Duodenal mucosa (tissue), 2 donors: ENCODE measurements at regions not wholly inside any gene's neighbourhood (a gene's known extent, or its start where the extent isn't known, plus 50 kb on each side); places are given as distances from the start of the nearest gene placed in this dataset.

Source experiments
- H3K27ac ChIP-seq: one replicate; pipeline ENCODE4 v1.7.0; 2013; ENCODE audit warnings: low read depth, low read length
- H3K27me3 ChIP-seq, 2 donors: one replicate each; pipeline ENCODE4 v1.7.0; 2013; ENCODE audit warnings: low read length in 2 of 2, control low read depth in 1 of 2; ENCODE audit not compliant: insufficient read depth in 2 of 2, control insufficient read depth in 1 of 2
- H3K36me3 ChIP-seq, 2 donors: one replicate each; pipeline ENCODE4 v1.7.0; 2013; ENCODE audit warnings: low read length in 2 of 2, control low read depth in 1 of 2; ENCODE audit not compliant: insufficient read depth in 2 of 2, control insufficient read depth in 1 of 2
- H3K4me1 ChIP-seq, 2 donors: one replicate each; pipeline ENCODE4 v1.7.0; 2013; ENCODE audit warnings: low read length in 2 of 2, control low read depth in 1 of 2; ENCODE audit not compliant: insufficient read depth in 2 of 2, control insufficient read depth in 1 of 2
- H3K4me3 ChIP-seq, 2 donors: one replicate each; pipeline ENCODE4 v1.7.0; 2013; ENCODE audit warnings: low read length in 2 of 2, low read depth in 1 of 2
- H3K9ac ChIP-seq, 2 donors: one replicate each; pipeline ENCODE4 v1.7.0; 2013; ENCODE audit warnings: low read length in 2 of 2, low read depth in 1 of 2
- H3K9me3 ChIP-seq, 2 donors: one replicate each; pipeline ENCODE4 v1.7.0; 2013; ENCODE audit warnings: low read length in 2 of 2, control low read depth in 1 of 2; ENCODE audit not compliant: control insufficient read depth in 1 of 2

DNA sequence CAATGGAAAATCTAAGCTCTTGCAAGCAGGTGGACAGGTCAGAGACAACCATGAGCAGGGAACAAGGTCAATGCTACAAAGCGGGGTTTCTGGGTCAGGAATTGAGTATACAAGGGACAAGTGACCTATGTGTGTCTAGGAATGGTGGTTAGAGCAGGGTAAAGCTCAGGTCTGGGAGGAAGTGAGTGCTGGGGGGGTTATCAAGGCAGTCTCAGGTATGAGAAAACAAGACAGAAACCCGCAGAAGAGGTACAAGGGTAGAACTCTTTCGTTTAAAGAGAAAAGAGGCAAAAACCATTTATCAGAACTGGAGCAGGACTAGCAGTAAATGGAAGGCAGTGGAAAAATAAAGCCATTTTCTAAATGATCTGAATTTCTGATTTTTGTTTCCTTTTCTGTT, 298.4 kb downstream of the ALDH8A1 start:
- no peaks in the 10 kb centered on the region for H3K27me3 ChIP-seq
- H3K36me3 ChIP-seq = no peaks in the 10 kb centered on the region
- no peaks in the 10 kb centered on the region for H3K9me3 ChIP-seq
- H3K27ac ChIP-seq = no peak overlapping the region
- H3K9ac ChIP-seq = no peak overlapping the region
- no peaks in the 10 kb centered on the region for H3K4me1 ChIP-seq
- no peak overlapping the region for H3K4me3 ChIP-seq

- H3K27ac ChIP-seq = no peak overlapping the region
- no peaks in the 10 kb centered on the region for H3K9me3 ChIP-seq
- H3K27me3 ChIP-seq = no peaks in the 10 kb centered on the region
- no peak overlapping the region for H3K4me3 ChIP-seq
- H3K9ac ChIP-seq = no peak overlapping the region
- peaks cover 11 to 15% of the 10 kb centered on the region in 2 donors for H3K4me1 ChIP-seq
- no peaks in the 10 kb centered on the region for H3K36me3 ChIP-seq
These were observed 302.0 kb downstream of the ALDH8A1 start for GRCh38 chr6:134647861-134648260.

DNA sequence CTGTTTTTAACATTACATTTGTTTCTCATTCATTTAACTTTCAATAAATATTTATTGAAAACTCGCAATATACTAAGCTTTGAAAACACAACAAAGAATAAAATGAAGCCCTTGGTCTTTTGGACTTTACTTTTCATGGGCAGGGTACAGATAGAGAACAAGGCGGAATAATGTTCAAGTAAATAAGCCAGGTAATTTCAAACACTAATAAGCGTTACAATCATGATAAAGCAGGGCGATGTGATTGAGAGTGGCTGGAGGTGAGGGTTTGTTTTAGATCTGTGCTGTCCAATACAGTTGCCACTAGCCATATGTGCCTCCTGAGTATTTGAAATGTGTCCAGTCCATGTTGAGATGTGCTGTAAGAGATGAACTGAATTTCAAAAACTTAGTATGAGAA, 307.1 kb downstream of the ALDH8A1 start:
- Histone ChIP-seq H3K27ac (no peak overlapping the region), H3K4me1 (peaks cover 19 to 43% of the 10 kb centered on the region in 2 donors), H3K36me3 (no peaks in the 10 kb centered on the region), H3K9ac (no peak overlapping the region), H3K9me3 (no peaks in the 10 kb centered on the region), H3K4me3 (no peak overlapping the region), H3K27me3 (no peaks in the 10 kb centered on the region)

- Histone ChIP-seq H3K4me1 (peaks cover 19 to 43% of the 10 kb centered on the region in 2 donors), H3K9me3 (no peaks in the 10 kb centered on the region), H3K36me3 (no peaks in the 10 kb centered on the region), H3K27ac (no peak overlapping the region), H3K27me3 (no peaks in the 10 kb centered on the region), H3K4me3 (no peak overlapping the region), H3K9ac (no peak overlapping the region)
These were observed 307.6 kb downstream of the ALDH8A1 start for GRCh38 chr6:134642279-134642678.

DNA sequence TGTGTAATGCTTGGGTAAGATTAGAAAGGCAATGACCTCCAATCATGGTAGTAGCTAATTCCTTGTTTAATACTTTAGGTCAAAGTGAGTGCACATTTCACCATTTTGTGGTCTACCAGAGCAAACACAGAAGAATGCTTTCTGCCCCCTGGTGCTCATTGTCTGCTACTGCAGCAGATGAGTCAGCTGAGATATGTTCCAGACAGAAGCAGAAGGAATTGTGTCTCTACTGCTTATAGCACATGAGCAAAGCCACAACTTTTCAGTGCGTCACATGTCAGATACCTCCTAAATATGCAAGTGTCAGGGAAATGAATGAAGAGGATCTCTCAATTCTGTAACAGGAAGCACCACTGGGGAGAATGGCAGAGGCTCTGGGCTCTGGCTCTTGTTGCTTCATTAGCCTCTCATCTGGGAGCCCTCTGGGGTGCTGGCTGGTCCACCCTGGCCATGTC, 308.9 kb downstream of the ALDH8A1 start:
- Histone ChIP-seq H3K9ac (no peak overlapping the region), H3K36me3 (no peaks in the 10 kb centered on the region), H3K4me3 (no peak overlapping the region), H3K4me1 (peaks cover 19 to 43% of the 10 kb centered on the region in 2 donors), H3K27me3 (no peaks in the 10 kb centered on the region), H3K27ac (no peak overlapping the region), H3K9me3 (no peaks in the 10 kb centered on the region)

- no peak overlapping the region for H3K27ac ChIP-seq
- no peak overlapping the region for H3K9ac ChIP-seq
- H3K9me3 ChIP-seq = no peaks in the 10 kb centered on the region
- no peaks in the 10 kb centered on the region for H3K36me3 ChIP-seq
- H3K4me3 ChIP-seq = no peak overlapping the region
- no peaks in the 10 kb centered on the region for H3K27me3 ChIP-seq
- H3K4me1 ChIP-seq = peaks cover 19 to 39% of the 10 kb centered on the region in 2 donors
These were observed 309.7 kb downstream of the ALDH8A1 start for GRCh38 chr6:134640229-134640628.

DNA sequence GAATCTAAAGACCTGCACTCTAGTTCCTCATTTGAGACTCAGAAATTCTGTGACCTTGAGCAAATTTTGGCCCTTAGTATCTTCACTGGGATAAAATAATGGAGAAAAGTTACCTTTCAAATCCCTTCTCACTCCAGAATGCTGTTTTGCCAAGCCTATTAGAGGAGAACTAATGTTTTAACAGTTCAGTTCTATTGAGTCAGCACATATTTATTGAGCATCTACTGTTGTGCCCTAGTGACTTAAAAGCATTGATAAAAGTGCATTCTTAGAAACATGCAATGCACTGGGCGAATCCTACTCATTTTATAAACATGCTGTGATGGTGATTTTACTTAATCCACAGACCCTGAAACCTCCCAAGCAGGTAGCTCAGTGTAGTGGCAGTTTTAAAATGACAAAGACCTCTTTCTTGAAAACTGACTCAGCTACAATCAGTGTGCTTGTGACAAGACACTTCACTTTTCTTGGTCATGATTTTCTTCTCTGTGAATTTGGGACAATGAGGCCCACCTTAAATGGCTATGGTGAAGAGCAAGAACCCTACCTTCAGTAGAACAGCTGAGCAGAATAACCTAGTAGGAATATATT, 312.0 kb downstream of the ALDH8A1 start:
- Histone ChIP-seq H3K27me3 (no peaks in the 10 kb centered on the region), H3K9ac (no peak overlapping the region), H3K4me3 (no peak overlapping the region), H3K36me3 (no peaks in the 10 kb centered on the region), H3K27ac (no peak overlapping the region), H3K9me3 (no peaks in the 10 kb centered on the region), H3K4me1 (peaks cover 8 to 28% of the 10 kb centered on the region in 2 donors)

DNA sequence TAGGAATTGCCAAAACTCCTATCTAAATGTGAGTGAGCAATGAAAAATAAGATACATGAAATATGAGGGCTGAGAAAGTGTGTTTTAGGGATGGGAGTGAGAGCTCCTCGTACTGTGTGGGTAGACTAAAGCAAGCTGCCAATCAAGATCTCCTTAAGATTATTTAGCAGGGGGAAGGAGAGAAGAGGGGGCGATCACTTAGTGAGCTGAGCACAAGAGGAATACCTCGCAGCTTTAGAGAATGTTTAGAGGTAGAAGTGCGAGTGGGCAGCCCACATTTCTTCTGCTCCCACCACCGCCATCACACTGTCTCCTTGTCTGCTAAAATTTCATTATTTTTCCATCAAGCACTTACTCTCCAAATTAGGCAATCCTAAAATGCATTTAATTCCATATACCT, 312.6 kb downstream of the ALDH8A1 start:
- Histone ChIP-seq H3K27me3 (no peaks in the 10 kb centered on the region), H3K9ac (no peak overlapping the region), H3K9me3 (no peaks in the 10 kb centered on the region), H3K4me3 (no peak overlapping the region), H3K27ac (no peak overlapping the region), H3K36me3 (no peaks in the 10 kb centered on the region), H3K4me1 (peaks cover 8 to 22% of the 10 kb centered on the region in 2 donors)

DNA sequence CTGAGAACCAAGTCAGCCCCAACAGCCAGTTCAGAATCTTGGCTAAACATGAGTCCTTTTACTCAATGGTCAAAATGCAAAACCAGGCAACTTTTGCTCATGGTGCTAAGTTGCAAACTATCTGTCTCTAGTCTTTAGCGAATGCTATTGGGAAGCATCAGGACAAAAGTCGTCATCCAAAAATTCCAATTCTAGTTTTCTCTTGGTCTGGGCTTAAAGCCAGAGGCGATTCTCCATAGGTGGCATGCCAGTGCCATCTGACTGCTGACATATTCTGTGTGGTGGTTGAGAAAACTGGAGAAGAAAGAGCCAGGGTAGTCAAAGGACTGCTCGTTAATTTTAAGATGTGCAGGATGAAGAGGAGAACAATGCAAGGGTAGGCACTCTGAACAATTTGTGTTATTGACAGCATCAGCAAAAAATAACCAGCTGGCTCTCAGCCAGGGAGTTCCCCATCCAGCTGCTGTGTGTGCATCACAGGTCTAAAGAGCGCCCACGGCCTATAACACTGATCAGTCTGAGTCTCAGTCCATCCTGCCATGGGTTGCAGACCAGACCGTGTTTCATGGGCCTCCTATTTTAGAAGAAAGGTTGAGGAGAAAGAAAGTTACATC, 313.6 kb downstream of the ALDH8A1 start:
- Histone ChIP-seq H3K36me3 (no peaks in the 10 kb centered on the region), H3K4me3 (no peak overlapping the region), H3K9ac (no peak overlapping the region), H3K27ac (no peak overlapping the region), H3K9me3 (no peaks in the 10 kb centered on the region), H3K4me1 (peaks cover 4 to 14% of the 10 kb centered on the region in 2 donors), H3K27me3 (no peaks in the 10 kb centered on the region)

GRCh38 chr6:134634966-134635365, 314.9 kb downstream of the ALDH8A1 start:
- Histone ChIP-seq H3K27me3 (no peaks in the 10 kb centered on the region), H3K9ac (no peak overlapping the region)

More at GRCh38 chr6:134634966-134635365, 314.9 kb downstream of the ALDH8A1 start:
- no peaks in the 10 kb centered on the region for H3K9me3 ChIP-seq
- H3K4me1 ChIP-seq = peaks cover 0 to 18% of the 10 kb centered on the region in 2 donors
- H3K4me3 ChIP-seq = no peak overlapping the region
- H3K27ac ChIP-seq = no peak overlapping the region
- no peaks in the 10 kb centered on the region for H3K36me3 ChIP-seq
